ENCODE measurements at regions not wholly inside any gene's neighbourhood (a gene's known extent, or its start where the extent isn't known, plus 50 kb on each side); places are given as distances from the start of the nearest gene placed in this dataset.

- Mint-ChIP-seq H3K4me3 (no peak overlapping the region), H3K4me1 (no peaks in the 10 kb centered on the region), H3K36me3 (no peaks in the 10 kb centered on the region), H3K27ac (no peak overlapping the region), H3K27me3 (peaks cover 0 to 10% of the 10 kb centered on the region in 2 donors), H3K9me3 (no peaks in the 10 kb centered on the region)
- DNase-seq = no peak
- no peak for ATAC-seq (replicated peaks)
Observed at GRCh38 chr7:12456506-12456905, 52.8 kb upstream of the VWDE start.

DNA sequence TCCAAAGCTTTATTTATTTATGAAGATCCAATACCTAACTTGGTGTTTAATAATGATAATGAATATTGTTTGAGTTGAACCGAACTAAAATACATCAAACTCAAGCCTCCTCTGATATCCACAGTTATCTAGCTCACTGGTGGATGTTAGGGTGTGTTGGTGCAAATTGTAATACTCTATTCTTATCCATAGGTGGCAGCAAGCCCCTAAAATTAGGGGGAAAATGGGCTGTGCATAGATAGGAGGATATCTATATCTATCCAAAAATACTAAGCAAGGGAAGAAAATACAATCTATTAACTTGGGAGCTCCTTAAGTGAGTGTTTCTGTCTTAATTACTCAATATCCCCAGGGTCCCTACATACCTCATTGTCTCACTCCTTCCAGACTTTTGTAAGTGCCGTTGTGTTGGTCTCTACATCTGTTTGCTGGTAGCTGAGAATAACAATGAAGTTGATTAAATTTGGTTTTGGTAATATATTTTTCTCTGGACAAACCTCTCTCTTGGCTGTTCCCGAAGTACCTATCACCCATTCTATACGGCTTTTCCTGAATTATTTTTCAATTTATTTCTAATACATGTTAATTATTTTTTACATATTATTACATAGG, 55.0 kb upstream of the VWDE start:
- peaks cover 0 to 10% of the 10 kb centered on the region in 2 donors for H3K27me3 Mint-ChIP-seq
- no peak overlapping the region for H3K27ac Mint-ChIP-seq
- ATAC-seq (replicated peaks) (peak; percentile 82 to 86), DNase-seq (no peak)
- no peak overlapping the region for H3K4me3 Mint-ChIP-seq
- H3K36me3 Mint-ChIP-seq = no peaks in the 10 kb centered on the region
- H3K4me1 Mint-ChIP-seq = no peaks in the 10 kb centered on the region
- peaks cover 0 to 4% of the 10 kb centered on the region in 2 donors for H3K9me3 Mint-ChIP-seq

DNA sequence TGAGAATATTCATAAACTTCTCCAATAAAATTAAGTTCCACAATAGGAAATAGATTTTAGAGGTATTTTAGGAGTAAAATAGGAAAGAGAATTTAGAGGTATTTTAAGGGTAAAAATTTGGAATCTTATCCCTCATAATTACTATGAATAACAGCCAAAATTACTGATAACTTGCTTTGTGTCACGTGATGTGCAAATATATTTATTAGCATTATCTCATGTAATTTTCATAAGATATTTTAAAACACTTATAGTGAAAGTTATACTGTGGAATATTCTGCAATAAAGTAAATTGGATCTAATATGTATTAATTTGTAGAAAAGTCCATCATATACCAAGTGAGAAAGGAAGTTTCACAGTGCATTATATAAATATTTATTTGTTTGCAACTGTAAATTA, 64.2 kb upstream of the VWDE start:
- H3K36me3 Mint-ChIP-seq = no peaks in the 10 kb centered on the region
- no peaks in the 10 kb centered on the region for H3K4me1 Mint-ChIP-seq
- DNase-seq (no peak), ATAC-seq (replicated peaks) (no peak)
- H3K9me3 Mint-ChIP-seq = peaks cover 0 to 1% of the 10 kb centered on the region in 2 donors
- no peak overlapping the region for H3K27ac Mint-ChIP-seq
- H3K27me3 Mint-ChIP-seq = peaks cover 0 to 4% of the 10 kb centered on the region in 2 donors
- H3K4me3 Mint-ChIP-seq = no peak overlapping the region

DNA sequence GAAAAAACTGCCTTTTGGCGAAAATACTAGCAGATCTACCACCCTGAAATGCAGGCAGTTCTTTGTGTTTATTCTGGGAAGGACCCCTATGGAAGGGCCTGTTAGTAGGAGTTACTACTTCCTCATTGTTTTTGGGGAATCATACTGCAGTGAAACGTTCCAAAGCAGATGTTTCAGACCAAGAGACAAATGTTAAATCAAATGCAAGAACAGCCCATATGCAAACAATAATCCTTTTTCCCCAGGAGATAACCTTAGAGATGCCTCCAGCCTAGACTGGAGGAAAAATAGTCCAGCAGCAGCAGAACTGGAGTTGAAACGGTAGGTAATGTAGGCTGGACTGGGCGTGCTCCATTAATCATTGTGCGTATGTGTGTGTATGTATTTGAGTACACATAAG, 65.9 kb upstream of the VWDE start:
- Mint-ChIP-seq H3K4me1 (no peaks in the 10 kb centered on the region), H3K4me3 (no peak overlapping the region), H3K27ac (no peak overlapping the region), H3K36me3 (no peaks in the 10 kb centered on the region), H3K27me3 (peaks cover 0 to 4% of the 10 kb centered on the region in 2 donors), H3K9me3 (no peaks in the 10 kb centered on the region)
- ATAC-seq (replicated peaks) (no peak), DNase-seq (no peak)

- no peak for ATAC-seq (replicated peaks)
- no peak for DNase-seq
- no peaks in the 10 kb centered on the region for H3K9me3 Mint-ChIP-seq
- no peak overlapping the region for H3K27ac Mint-ChIP-seq
- H3K4me3 Mint-ChIP-seq = no peak overlapping the region
- no peaks in the 10 kb centered on the region for H3K4me1 Mint-ChIP-seq
- no peaks in the 10 kb centered on the region for H3K27me3 Mint-ChIP-seq
- H3K36me3 Mint-ChIP-seq = no peaks in the 10 kb centered on the region
Observed at GRCh38 chr7:12470930-12471329, 67.3 kb upstream of the VWDE start.

- ATAC-seq (replicated peaks) (no peak), DNase-seq (no peak)
- H3K4me3 Mint-ChIP-seq = no peak overlapping the region
- no peak overlapping the region for H3K27ac Mint-ChIP-seq
- no peaks in the 10 kb centered on the region for H3K4me1 Mint-ChIP-seq
- no peaks in the 10 kb centered on the region for H3K9me3 Mint-ChIP-seq
- no peaks in the 10 kb centered on the region for H3K36me3 Mint-ChIP-seq
- H3K27me3 Mint-ChIP-seq = no peaks in the 10 kb centered on the region
Observed at GRCh38 chr7:12474035-12474434, 70.4 kb upstream of the VWDE start.

GRCh38 chr7:12475362-12476063, 71.8 kb upstream of the VWDE start:
- DNase-seq (no peak), ATAC-seq (replicated peaks) (no peak)
- H3K4me3 Mint-ChIP-seq = no peak overlapping the region
- no peaks in the 10 kb centered on the region for H3K9me3 Mint-ChIP-seq
- no peaks in the 10 kb centered on the region for H3K36me3 Mint-ChIP-seq
- H3K27me3 Mint-ChIP-seq = no peaks in the 10 kb centered on the region
- no peaks in the 10 kb centered on the region for H3K4me1 Mint-ChIP-seq
- no peak overlapping the region for H3K27ac Mint-ChIP-seq

DNA sequence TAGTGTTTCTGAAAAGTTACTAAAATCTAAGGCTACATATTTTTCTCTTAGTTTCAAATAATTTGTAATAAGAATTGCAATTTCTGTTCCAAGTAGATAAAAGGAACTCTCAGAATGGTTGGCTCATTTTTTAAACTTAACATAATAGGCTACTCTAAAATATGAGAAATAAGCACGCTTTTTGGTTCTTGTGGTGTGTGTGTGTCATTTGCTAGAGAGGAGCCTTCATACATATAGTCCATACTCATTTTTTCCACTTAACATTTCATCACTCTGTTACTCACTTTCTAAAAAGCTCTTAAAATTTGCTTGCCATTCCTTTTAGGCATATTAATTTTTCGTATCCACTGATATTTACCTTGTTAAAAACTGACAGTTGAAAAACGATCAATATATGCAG, 74.0 kb upstream of the VWDE start:
- no peak for ATAC-seq (replicated peaks)
- no peaks in the 10 kb centered on the region for H3K4me1 Mint-ChIP-seq
- no peak for DNase-seq
- no peak overlapping the region for H3K27ac Mint-ChIP-seq
- H3K36me3 Mint-ChIP-seq = no peaks in the 10 kb centered on the region
- no peaks in the 10 kb centered on the region for H3K9me3 Mint-ChIP-seq
- no peak overlapping the region for H3K4me3 Mint-ChIP-seq
- no peaks in the 10 kb centered on the region for H3K27me3 Mint-ChIP-seq

DNA sequence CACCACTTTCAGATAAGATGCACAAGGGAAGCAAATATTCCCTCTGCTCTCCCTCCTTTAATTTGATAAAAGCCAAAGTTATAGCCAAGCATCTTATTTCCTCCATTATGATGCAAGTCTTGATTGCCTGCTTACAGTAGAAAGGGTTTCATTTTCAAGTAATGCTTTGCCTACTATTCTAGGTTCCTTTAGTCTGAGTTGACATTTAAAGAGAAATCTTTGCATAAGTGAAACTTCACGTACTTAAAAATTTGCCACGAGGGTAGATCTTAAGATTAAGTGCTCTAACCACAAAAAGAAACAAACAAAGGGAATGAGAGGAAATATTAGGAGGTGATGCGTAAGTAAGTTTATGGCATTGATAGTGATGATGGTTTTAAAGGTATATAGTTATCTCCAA, 78.1 kb upstream of the VWDE start:
- Mint-ChIP-seq H3K9me3 (no peaks in the 10 kb centered on the region), H3K36me3 (no peaks in the 10 kb centered on the region), H3K27ac (no peak overlapping the region), H3K27me3 (no peaks in the 10 kb centered on the region), H3K4me3 (peak overlapping the region in 1 of 2 donors; percentile 5), H3K4me1 (no peaks in the 10 kb centered on the region)
- ATAC-seq (replicated peaks) (peak; percentile 27 to 59), DNase-seq (no peak)

DNA sequence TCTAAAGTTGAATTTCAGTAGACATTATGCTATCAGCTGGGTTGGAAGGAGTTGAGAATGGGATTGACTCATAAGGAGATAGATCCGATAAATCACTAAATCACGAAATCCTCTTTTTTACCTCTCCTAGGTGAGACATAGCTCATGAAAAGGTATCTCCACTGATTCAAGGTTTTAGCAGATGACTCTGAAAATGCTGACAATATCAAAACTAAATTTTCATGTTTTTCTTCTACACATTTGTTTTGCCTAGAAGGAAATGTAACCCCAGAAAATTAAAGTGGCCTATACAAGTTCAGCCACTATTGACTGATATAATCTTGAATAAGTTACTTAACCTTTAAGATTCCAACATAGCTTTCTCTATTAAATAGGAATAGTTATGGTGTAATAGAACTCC, 82.2 kb upstream of the VWDE start:
- no peaks in the 10 kb centered on the region for H3K9me3 Mint-ChIP-seq
- DNase-seq = no peak
- H3K4me1 Mint-ChIP-seq = no peaks in the 10 kb centered on the region
- H3K27me3 Mint-ChIP-seq = peaks cover 4 to 5% of the 10 kb centered on the region in 2 donors
- no peaks in the 10 kb centered on the region for H3K36me3 Mint-ChIP-seq
- ATAC-seq (replicated peaks) = no peak
- no peak overlapping the region for H3K27ac Mint-ChIP-seq
- H3K4me3 Mint-ChIP-seq = no peak overlapping the region

DNA sequence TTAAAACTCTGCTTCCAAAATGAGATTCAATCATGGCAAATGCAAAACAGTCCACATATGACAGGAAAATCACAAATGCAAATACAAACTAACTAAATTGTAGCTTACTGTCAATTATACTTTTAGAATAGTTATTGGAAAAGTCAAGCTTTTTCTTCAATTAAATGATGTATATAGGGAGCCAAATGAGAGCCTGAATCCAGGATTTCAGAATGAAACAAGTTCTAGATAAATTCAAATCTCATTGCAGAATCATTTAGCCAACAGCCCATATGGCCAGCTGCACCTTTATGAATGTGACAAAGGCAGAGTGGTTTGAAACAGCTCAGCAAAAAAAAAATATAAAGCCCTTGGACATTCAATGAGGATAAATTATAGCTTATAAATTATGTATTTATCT, 82.2 kb upstream of the SCIN start:
- H3K9me3 Mint-ChIP-seq = no peaks in the 10 kb centered on the region
- no peak for DNase-seq

DNA sequence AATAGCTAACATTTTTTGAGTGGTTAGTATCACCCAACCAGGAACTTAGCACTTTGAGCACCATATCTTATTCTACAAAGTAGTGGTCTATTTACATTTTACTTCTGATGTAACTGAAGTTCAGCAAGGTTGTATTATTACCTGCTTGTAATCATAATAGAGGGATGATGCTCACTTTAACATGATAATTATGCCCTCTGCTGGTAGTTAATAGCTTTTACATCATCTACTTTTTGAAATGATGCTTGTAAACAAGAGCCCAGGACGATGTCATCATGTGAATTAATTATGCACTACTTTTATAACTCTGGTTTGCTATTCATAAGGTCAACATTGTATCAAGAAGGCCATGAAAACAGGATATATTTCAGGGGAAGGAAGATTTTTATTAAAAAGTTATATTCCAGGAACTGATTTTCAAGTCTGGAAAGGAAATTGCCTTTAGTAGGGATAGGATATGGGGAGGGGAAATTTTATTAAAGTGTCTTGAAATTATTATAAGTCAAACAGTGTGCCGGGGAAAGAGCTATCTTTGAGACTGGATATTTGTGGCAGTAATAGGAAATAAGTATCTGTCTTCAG, 80.3 kb upstream of the SCIN start:
- Mint-ChIP-seq H3K27ac (no peak overlapping the region), H3K9me3 (no peaks in the 10 kb centered on the region), H3K4me1 (no peaks in the 10 kb centered on the region), H3K27me3 (peaks cover 4 to 5% of the 10 kb centered on the region in 2 donors), H3K4me3 (no peak overlapping the region), H3K36me3 (no peaks in the 10 kb centered on the region)
- DNase-seq (no peak), ATAC-seq (replicated peaks) (peak; percentile 47 to 55)

More for the DNA sequence above, 82.2 kb upstream of the SCIN start:
- H3K4me1 Mint-ChIP-seq = no peaks in the 10 kb centered on the region
- H3K27ac Mint-ChIP-seq = no peak overlapping the region
- peaks cover 4 to 5% of the 10 kb centered on the region in 2 donors for H3K27me3 Mint-ChIP-seq
- H3K4me3 Mint-ChIP-seq = no peak overlapping the region
- ATAC-seq (replicated peaks) = no peak
- no peaks in the 10 kb centered on the region for H3K36me3 Mint-ChIP-seq

- Mint-ChIP-seq H3K27me3 (peaks cover 4 to 5% of the 10 kb centered on the region in 2 donors), H3K4me3 (no peak overlapping the region), H3K4me1 (no peaks in the 10 kb centered on the region), H3K9me3 (no peaks in the 10 kb centered on the region), H3K36me3 (no peaks in the 10 kb centered on the region), H3K27ac (no peak overlapping the region)
- ATAC-seq (replicated peaks) = no peak
- DNase-seq = no peak
Observed at GRCh38 chr7:12490940-12491339, 79.6 kb upstream of the SCIN start.

GRCh38 chr7:12491526-12491925, 79.0 kb upstream of the SCIN start:
- Mint-ChIP-seq H3K36me3 (no peaks in the 10 kb centered on the region), H3K4me3 (no peak overlapping the region), H3K4me1 (no peaks in the 10 kb centered on the region), H3K27me3 (peaks cover 4 to 5% of the 10 kb centered on the region in 2 donors), H3K9me3 (no peaks in the 10 kb centered on the region), H3K27ac (no peak overlapping the region)
- DNase-seq (no peak), ATAC-seq (replicated peaks) (no peak)

DNA sequence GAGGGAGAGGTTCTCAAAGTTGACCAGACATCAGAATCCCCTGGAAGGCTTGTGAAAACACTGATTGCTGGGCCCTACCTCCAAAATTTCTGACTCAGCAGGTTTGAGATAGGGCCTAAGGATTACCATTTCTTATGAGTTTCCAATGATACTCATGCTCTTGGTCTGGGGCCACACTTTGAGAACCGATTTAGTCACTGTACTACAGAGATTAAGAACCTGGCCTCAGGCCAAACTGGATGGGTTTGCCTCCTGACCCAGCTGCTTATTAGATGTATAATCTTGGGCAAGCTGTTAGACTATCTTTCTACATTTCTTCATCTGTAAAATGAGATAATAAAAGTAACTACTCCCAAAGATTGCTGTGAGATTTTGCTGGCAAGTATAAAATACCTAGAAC, 77.1 kb upstream of the SCIN start:
- Mint-ChIP-seq H3K4me1 (no peaks in the 10 kb centered on the region), H3K36me3 (no peaks in the 10 kb centered on the region), H3K27ac (no peak overlapping the region), H3K9me3 (no peaks in the 10 kb centered on the region), H3K4me3 (no peak overlapping the region), H3K27me3 (peaks cover 5 to 8% of the 10 kb centered on the region in 2 donors)
- DNase-seq (no peak), ATAC-seq (replicated peaks) (no peak)
